ENCODE measurements at regions not wholly inside any gene's neighbourhood (a gene's known extent, or its start where the extent isn't known, plus 50 kb on each side); places are given as distances from the start of the nearest gene placed in this dataset.

- TF ChIP-seq POLR2A (IDR thresholded peaks at IDR 0.05; ENCODE audit: low read length) (no peak), GATA1 (IDR thresholded peaks at IDR 0.05; ENCODE audit: low read depth, low read length) (no peak)
These were observed 138.7 kb upstream of the SLC24A2 start for GRCh38 chr9:19927560-19927959.

All from erythroblast (primary cell).